ENCODE measurements at regions not wholly inside any gene's neighbourhood (a gene's known extent, or its start where the extent isn't known, plus 50 kb on each side); places are given as distances from the start of the nearest gene placed in this dataset.

GRCh38 chr11:134475951-134476350, 63.9 kb upstream of the B3GAT1 start:
- Histone ChIP-seq H3K4me3 (replicated peaks in 1 of 4; ENCODE audit: control extremely low read depth in 1 of 4, insufficient read depth in 1 of 4, low read depth in 3 of 4, low read length in 4 of 4) (no peak overlapping the region), H3K27me3 (ENCODE audit: control insufficient read depth, insufficient read depth, low read length) (no peaks in the 10 kb centered on the region), H3K9me3 (ENCODE audit: control insufficient read depth, insufficient read depth, low read depth, low read length) (no peaks in the 10 kb centered on the region), H3K27ac (ENCODE audit: insufficient read depth, low read length) (no peak overlapping the region), H3K79me2 (ENCODE audit: control insufficient read depth, insufficient read depth, low read length) (no peaks in the 10 kb centered on the region), H3K4me1 (ENCODE audit: control insufficient read depth, extremely low read depth, insufficient read depth, low read length) (no peaks in the 10 kb centered on the region), H2AFZ (ENCODE audit: low read length) (no peak overlapping the region), H3K4me2 (ENCODE audit: extremely low read depth, insufficient read depth, low read length) (no peak overlapping the region), H3K36me3 (ENCODE audit: control insufficient read depth, insufficient read depth, low read length) (no peaks in the 10 kb centered on the region), H3K9ac (ENCODE audit: insufficient read depth, low read length) (no peak overlapping the region), H4K20me1 (ENCODE audit: control insufficient read depth, extremely low read depth, insufficient read depth, low read length) (no peaks in the 10 kb centered on the region)
- DNase-seq (ENCODE audit: low read depth in 2 of 2) = no peak
- TF ChIP-seq CTCF (conservative IDR thresholded peaks at IDR 0.05 in 1 of 2, IDR thresholded peaks at IDR 0.05 in 1 of 2; ENCODE audit: low read depth in 1 of 2, low read length in 2 of 2) = no peak
- no peak for TF ChIP-seq EZH2 (IDR thresholded peaks at IDR 0.05; ENCODE audit: low read length, missing control alignments)

- no peaks in the 10 kb centered on the region for H3K36me3 ChIP-seq (ENCODE audit: control insufficient read depth, insufficient read depth, low read length)
- H3K4me3 ChIP-seq (replicated peaks in 1 of 4; ENCODE audit: control extremely low read depth in 1 of 4, insufficient read depth in 1 of 4, low read depth in 3 of 4, low read length in 4 of 4) = no peak overlapping the region
Measured at GRCh38 chr11:134474942-134475341, 62.9 kb upstream of the B3GAT1 start.

GRCh38 chr11:134474070-134474860, 62.2 kb upstream of the B3GAT1 start:
- Histone ChIP-seq H3K36me3 (ENCODE audit: control insufficient read depth, insufficient read depth, low read length) (no peaks in the 10 kb centered on the region), H3K9ac (ENCODE audit: insufficient read depth, low read length) (no peak overlapping the region), H3K9me3 (ENCODE audit: control insufficient read depth, insufficient read depth, low read depth, low read length) (no peaks in the 10 kb centered on the region), H3K79me2 (ENCODE audit: control insufficient read depth, insufficient read depth, low read length) (no peaks in the 10 kb centered on the region), H2AFZ (ENCODE audit: low read length) (no peak overlapping the region), H3K4me3 (replicated peaks in 1 of 4; ENCODE audit: control extremely low read depth in 1 of 4, insufficient read depth in 1 of 4, low read depth in 3 of 4, low read length in 4 of 4) (no peak overlapping the region), H3K27ac (ENCODE audit: insufficient read depth, low read length) (no peak overlapping the region), H3K27me3 (ENCODE audit: control insufficient read depth, insufficient read depth, low read length) (no peaks in the 10 kb centered on the region), H3K4me1 (ENCODE audit: control insufficient read depth, extremely low read depth, insufficient read depth, low read length) (no peaks in the 10 kb centered on the region), H4K20me1 (ENCODE audit: control insufficient read depth, extremely low read depth, insufficient read depth, low read length) (no peaks in the 10 kb centered on the region), H3K4me2 (ENCODE audit: extremely low read depth, insufficient read depth, low read length) (no peak overlapping the region)
- no peak for DNase-seq (ENCODE audit: low read depth in 2 of 2)
- TF ChIP-seq EZH2 (IDR thresholded peaks at IDR 0.05; ENCODE audit: low read length, missing control alignments) (no peak), CTCF (conservative IDR thresholded peaks at IDR 0.05 in 1 of 2, IDR thresholded peaks at IDR 0.05 in 1 of 2; ENCODE audit: low read depth in 1 of 2, low read length in 2 of 2) (no peak)

More at GRCh38 chr11:134474942-134475341, 62.9 kb upstream of the B3GAT1 start:
- H4K20me1 ChIP-seq (ENCODE audit: control insufficient read depth, extremely low read depth, insufficient read depth, low read length) = no peaks in the 10 kb centered on the region
- H3K9me3 ChIP-seq (ENCODE audit: control insufficient read depth, insufficient read depth, low read depth, low read length) = no peaks in the 10 kb centered on the region
- no peak for TF ChIP-seq CTCF (conservative IDR thresholded peaks at IDR 0.05 in 1 of 2, IDR thresholded peaks at IDR 0.05 in 1 of 2; ENCODE audit: low read depth in 1 of 2, low read length in 2 of 2)
- no peak for TF ChIP-seq EZH2 (IDR thresholded peaks at IDR 0.05; ENCODE audit: low read length, missing control alignments)
- DNase-seq (ENCODE audit: low read depth in 2 of 2) = no peak
- no peaks in the 10 kb centered on the region for H3K4me1 ChIP-seq (ENCODE audit: control insufficient read depth, extremely low read depth, insufficient read depth, low read length)
- H3K4me2 ChIP-seq (ENCODE audit: extremely low read depth, insufficient read depth, low read length) = no peak overlapping the region
- no peak overlapping the region for H3K27ac ChIP-seq (ENCODE audit: insufficient read depth, low read length)
- no peaks in the 10 kb centered on the region for H3K27me3 ChIP-seq (ENCODE audit: control insufficient read depth, insufficient read depth, low read length)
- no peaks in the 10 kb centered on the region for H3K79me2 ChIP-seq (ENCODE audit: control insufficient read depth, insufficient read depth, low read length)
- no peak overlapping the region for H2AFZ ChIP-seq (ENCODE audit: low read length)
- H3K9ac ChIP-seq (ENCODE audit: insufficient read depth, low read length) = no peak overlapping the region
